Astrocyte of the cerebellum (primary cell): ENCODE measurements at regions not wholly inside any gene's neighbourhood (a gene's known extent, or its start where the extent isn't known, plus 50 kb on each side); places are given as distances from the start of the nearest gene placed in this dataset.

ENCODE experiments used
- DNase-seq: peaks from one replicate; pipeline ENCODE4 v3.0.0-alpha.2; 2011; ENCODE audit warnings: low read depth
- H3K4me3 ChIP-seq: 2 replicates; pipeline ENCODE4 v1.5.1; 2011; ENCODE audit warnings: mild to moderate bottlenecking, low read depth, low read length, moderate library complexity
- CTCF ChIP-seq: IDR thresholded peaks from 2 replicates; pipeline ENCODE4 v1.5.1; 2012; ENCODE audit warnings: low read length, low read depth, moderate library complexity, mild to moderate bottlenecking; ENCODE audit errors: missing control alignments
- in situ Hi-C: cut with HindIII; loops from 2 replicates; pipeline ENCODE4 v1.10.0; 2017; ENCODE audit warnings: low sequenced_read_pairs

DNA sequence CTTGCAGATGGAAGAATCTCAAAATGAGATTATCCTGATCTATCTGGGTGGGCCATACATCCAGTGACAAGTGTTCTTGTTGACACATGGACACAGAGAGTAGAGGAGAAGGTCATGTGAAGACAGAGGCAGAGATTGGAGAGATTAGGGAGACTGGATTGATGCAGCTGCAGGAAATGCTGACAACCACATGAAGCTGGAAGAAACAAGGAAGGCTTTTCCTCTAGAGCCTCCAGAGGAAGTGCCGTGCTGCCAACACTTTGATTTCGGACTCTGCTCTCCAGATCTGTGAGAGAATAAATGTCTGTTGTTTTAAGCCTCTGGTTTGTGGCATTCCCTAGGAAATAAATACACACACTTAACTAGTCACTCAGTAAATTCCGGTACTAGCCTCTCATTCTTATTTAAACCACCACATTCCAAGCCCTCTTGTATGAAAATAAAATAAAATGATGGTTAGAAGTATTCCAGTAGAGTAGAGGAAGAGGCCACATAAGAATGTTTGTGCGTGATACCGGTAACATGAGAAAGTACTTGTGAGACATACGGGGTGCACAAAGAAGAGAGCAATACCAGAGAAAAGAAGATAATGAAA is 110.9 kb upstream of the DMAC1 start:
- in situ Hi-C loops = no loop called here
- peak; percentile 37 for DNase-seq
- H3K4me3 ChIP-seq = no peak overlapping the region
- no peak for TF ChIP-seq CTCF

GRCh38 chr9:7909537-7909936 is 110.0 kb upstream of the DMAC1 start:
- no peak for DNase-seq
- H3K4me3 ChIP-seq = no peak overlapping the region
- in situ Hi-C loops = no loop called here
- TF ChIP-seq CTCF = no peak

DNA sequence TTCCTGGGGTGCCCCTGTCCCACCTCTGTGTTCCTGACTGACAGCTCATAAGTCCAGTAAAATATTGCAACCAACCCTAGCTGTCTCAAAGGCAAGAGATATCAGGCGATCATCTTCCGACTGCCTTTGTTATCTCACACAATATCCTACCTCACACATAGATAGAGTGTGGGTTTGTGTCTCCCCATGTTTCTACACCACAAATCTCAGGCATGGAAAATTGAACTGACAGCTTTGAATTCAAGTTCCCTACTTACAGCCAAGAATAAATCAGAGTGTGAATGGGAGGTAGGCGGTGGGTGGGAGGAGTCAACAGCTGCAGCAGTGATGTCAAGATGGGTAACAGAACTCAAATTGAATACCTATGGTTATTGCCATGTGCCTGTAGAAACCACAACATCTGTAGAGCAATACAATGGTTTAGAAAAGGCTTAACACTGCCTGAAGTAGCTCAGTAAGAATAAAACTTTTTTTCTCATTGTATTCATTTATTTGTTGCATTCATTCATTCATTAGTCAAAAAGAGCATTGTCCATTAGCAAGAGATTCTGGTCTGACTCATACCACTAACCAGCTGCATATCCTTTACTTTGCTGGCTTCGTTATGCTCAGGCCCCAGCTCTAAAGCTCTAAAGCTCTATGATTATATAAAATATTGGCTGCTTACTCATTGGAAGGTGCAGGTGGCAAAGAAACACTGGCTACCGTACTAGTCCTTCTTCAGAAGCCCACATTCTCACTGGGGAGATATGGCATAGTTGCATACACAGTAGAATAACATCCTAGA is 108.2 kb upstream of the DMAC1 start:
- no peak for TF ChIP-seq CTCF
- in situ Hi-C loops = no loop called here
- no peak overlapping the region for H3K4me3 ChIP-seq
- DNase-seq = peak; percentile 19

DNA sequence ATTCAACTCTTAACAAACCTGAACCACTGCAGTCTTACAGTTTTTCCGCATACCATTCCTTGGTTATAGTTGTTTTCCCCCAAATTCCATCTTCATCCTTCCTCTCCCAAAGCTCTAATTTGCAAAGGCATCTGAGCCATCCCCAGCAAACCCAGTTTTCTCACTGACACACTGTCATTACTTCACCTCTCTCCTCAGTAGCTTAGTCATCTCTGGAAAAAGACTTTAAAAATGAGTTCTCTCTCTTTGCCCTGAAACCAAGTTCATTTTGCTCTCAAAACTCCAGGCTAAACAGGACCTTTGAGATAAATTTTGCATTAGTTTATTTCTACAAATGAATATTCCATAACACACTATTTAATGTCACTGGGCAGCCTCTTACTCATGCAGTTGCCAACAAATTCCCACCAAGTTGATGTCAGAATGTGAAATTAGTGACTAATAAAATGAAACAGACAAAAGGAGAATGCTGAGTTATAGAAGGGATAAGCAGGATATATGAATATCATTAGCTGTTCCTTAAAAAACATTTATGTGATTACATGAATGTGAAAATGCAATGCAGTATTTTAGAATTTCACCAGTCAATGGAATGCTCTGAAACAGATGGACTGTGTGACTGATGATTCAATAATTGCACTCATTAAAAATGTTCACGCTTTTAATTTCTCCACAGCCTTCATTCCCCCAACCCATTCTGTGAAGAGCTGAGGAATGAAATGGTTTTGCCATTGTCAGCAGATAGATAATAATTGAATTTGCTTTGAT is 107.4 kb upstream of the DMAC1 start:
- in situ Hi-C loops = no loop called here
- DNase-seq = no peak
- TF ChIP-seq CTCF = no peak

GRCh38 chr9:7901621-7902020 is 102.0 kb upstream of the DMAC1 start:
- TF ChIP-seq CTCF = no peak
- DNase-seq = peak; percentile 85
- no peak overlapping the region for H3K4me3 ChIP-seq
- in situ Hi-C loops = no loop called here

More for the DNA sequence above, 107.4 kb upstream of the DMAC1 start:
- no peak overlapping the region for H3K4me3 ChIP-seq

DNA sequence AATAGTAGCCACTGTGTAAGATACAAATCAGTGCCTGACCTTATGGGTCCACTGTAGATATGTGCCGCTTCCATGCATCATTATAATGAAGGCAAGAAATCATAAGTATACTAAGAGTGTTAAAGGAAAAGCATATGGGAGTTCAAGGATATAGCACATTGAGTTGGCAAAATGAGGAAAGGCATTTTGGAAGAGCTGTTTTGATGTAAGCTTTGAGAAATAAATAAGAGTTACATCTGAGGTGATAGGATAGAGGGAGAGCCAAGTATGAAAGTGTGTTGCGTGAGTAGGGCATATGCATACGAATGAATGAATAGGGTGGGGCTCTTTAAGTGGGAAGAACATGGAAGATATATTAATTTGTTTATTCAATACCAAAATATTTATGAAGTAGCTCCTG is 101.0 kb upstream of the DMAC1 start:
- no peak for TF ChIP-seq CTCF
- in situ Hi-C loops = no loop called here
- DNase-seq = no peak
- no peak overlapping the region for H3K4me3 ChIP-seq
